ENCODE measurements at regions not wholly inside any gene's neighbourhood (a gene's known extent, or its start where the extent isn't known, plus 50 kb on each side); places are given as distances from the start of the nearest gene placed in this dataset.

DNA sequence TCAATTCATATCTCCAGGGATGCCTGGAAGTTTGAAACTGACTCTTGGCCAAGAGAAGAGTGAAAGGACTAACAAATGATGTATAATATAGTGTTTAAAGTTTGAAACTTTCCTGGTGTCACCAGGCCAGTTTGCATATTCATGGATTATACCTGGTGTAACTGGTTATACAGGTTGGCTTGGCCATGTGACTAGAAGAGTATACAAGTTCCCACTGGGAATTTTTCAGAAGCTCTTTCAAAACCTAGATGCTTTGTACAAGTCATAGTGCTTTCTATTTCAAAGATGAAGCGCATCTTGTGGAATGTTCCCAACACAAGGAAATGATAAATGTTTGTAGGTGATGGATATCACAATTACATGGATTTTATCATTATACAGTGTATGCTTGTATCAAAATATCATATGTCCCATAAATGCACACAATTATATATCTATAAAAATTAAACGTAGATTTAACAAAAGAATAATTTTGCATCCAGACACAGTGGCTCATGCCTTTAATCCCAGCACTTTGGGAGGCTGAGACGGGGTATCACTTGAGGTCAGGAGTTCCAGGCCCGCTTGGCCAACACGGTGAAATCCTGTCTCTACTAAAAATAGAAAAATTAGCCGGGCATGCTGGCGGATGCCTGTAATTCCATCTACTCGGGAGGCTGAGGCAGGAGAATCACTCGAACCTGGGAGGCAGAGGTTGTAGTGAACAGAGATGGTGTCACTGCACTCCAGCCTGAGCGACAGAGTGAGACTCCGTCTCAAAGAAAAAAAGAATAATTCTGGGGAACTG is 1420.2 kb downstream of the GRIK2 start:
- no peak for FAIRE-seq
- intact Hi-C loops (cut with micrococcal nuclease; ENCODE audit: unreplicated experiment): no loop called here
- no peak for DNase-seq (ENCODE audit: low spot score)
- Histone ChIP-seq H3K36me3 (replicated peaks in 1 of 2; ENCODE audit: control insufficient read depth in 1 of 2, insufficient read depth in 2 of 2, low read length in 2 of 2) (no peaks in the 10 kb centered on the region), H2AFZ (ENCODE audit: low read length) (no peak overlapping the region), H3K4me2 (ENCODE audit: low read depth, low read length) (no peak overlapping the region), H4K20me1 (ENCODE audit: insufficient read depth, low read length) (no peaks in the 10 kb centered on the region), H3K79me2 (ENCODE audit: insufficient read depth, low read length) (no peaks in the 10 kb centered on the region), H3K27ac (ENCODE audit: extremely low read length, insufficient read depth, low read length) (no peak overlapping the region), H3K9me3 (ENCODE audit: low read length) (no peaks in the 10 kb centered on the region), H3K27me3 (ENCODE audit: control insufficient read depth in 1 of 2, insufficient read depth in 2 of 2, low read length in 2 of 2) (no peaks in the 10 kb centered on the region), H3K4me1 (ENCODE audit: insufficient read depth, low read length) (no peaks in the 10 kb centered on the region), H3K4me3 (replicated peaks in 1 of 3; ENCODE audit: insufficient read depth in 1 of 3, low read depth in 2 of 3, low read length in 3 of 3) (no peak overlapping the region), H3K9ac (ENCODE audit: insufficient read depth, low read depth, low read length) (no peak overlapping the region)
- no TSS peak for BruUV-seq (replicated peaks)
- whole genome bisulfite sequencing (ENCODE audit: low lambda C conversion rate): 30% methylated on average over 11 of the region's 11 CpGs
- POLR2A ChIA-PET: no interaction called here
- CTCF ChIA-PET (ENCODE audit: low intra/inter-chr PET ratio, low total read pairs): no interaction called here
- in situ Hi-C loops (cut with HindIII; ENCODE audit: extremely low pct_ligation_motif_present, low pct_unique_long_range_greater_than_20kb): no loop called here
- no peak for ATAC-seq
- TF ChIP-seq KAT7 (CRISPR knock-in tag; IDR thresholded peaks at IDR 0.05; ENCODE audit: borderline replicate concordance) (no peak), ZNF331 (CRISPR knock-in tag; IDR thresholded peaks at IDR 0.05) (no peak), NFIB (CRISPR knock-in tag; IDR thresholded peaks at IDR 0.05; ENCODE audit: borderline replicate concordance) (no peak), ZBTB40 (IDR thresholded peaks at IDR 0.05) (no peak), ZBTB40 (CRISPR knock-in tag; IDR thresholded peaks at IDR 0.05) (no peak), ZNF225 (CRISPR knock-in tag; IDR thresholded peaks at IDR 0.05) (no peak), FOXJ3 (CRISPR knock-in tag; IDR thresholded peaks at IDR 0.05; ENCODE audit: borderline replicate concordance) (no peak), ZNF138 (CRISPR knock-in tag; IDR thresholded peaks at IDR 0.05; ENCODE audit: low read depth) (no peak), ZNF235 (CRISPR knock-in tag; IDR thresholded peaks at IDR 0.05; ENCODE audit: borderline replicate concordance) (no peak), ISX (CRISPR knock-in tag; conservative IDR thresholded peaks at IDR 0.05) (no peak), ZNF263 (CRISPR knock-in tag; IDR thresholded peaks at IDR 0.05) (no peak), FOSL1 (CRISPR knock-in tag; IDR thresholded peaks at IDR 0.05; ENCODE audit: borderline replicate concordance) (no peak), KLF12 (CRISPR knock-in tag; IDR thresholded peaks at IDR 0.05; ENCODE audit: borderline replicate concordance) (no peak), CREM (IDR thresholded peaks at IDR 0.05) (no peak), CREM (CRISPR knock-in tag; IDR thresholded peaks at IDR 0.05) (no peak), ZNF333 (CRISPR knock-in tag; IDR thresholded peaks at IDR 0.05; ENCODE audit: borderline replicate concordance) (no peak)
- TF ChIP-seq, protein P1, sequence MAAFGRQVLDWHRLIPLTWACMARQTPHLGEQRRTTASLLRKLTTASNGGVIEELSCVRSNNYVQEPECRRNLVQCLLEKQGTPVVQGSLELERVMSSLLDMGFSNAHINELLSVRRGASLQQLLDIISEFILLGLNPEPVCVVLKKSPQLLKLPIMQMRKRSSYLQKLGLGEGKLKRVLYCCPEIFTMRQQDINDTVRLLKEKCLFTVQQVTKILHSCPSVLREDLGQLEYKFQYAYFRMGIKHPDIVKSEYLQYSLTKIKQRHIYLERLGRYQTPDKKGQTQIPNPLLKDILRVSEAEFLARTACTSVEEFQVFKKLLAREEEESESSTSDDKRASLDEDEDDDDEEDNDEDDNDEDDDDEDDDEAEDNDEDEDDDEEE (CRISPR knock-in tag; IDR thresholded peaks at IDR 0.05): no peak

Measured in HepG2 (cell line).